HCT116 (cell line): ENCODE measurements at regions not wholly inside any gene's neighbourhood (a gene's known extent, or its start where the extent isn't known, plus 50 kb on each side); places are given as distances from the start of the nearest gene placed in this dataset.

Experiments used
- ATAC-seq: fragments of 200-7000 bp; cut with Tn5 transposase; 2 replicates; pipeline ENCODE4 v1.9.1; 2020; ENCODE audit warnings: mild to moderate bottlenecking, moderate library complexity
- BruUV-seq: library from RNA; stranded (reverse); fragments of 400-500 nt; replicated peaks from 2 replicates; lab custom pipeline; 2021; lab: Mats Ljungman, UMichigan
- CTCF ChIA-PET: fragments of 300-600 bp; sonication (Branson Sonifier 250); formaldehyde crosslinking; loops from one replicate; lab custom pipeline; 2021; ENCODE audit warnings: antibody characterized with exemption; lab: Charles Lee
- POLR2A ChIA-PET: fragments of 300-600, 350-600 bp; sonication (Branson Sonifier 250); formaldehyde crosslinking; loops from one replicate; lab custom pipeline; 2021; ENCODE audit warnings: antibody characterized with exemption; lab: Charles Lee
- RAD21 ChIA-PET, 2 experiments: fragments of 300-600 bp; sonication (Branson Sonifier 250); formaldehyde crosslinking; loops; one replicate each; lab custom pipeline; 2023; ENCODE audit warnings: low total read pairs in 2 of 2; ENCODE audit not compliant: uncharacterized antibody in 2 of 2, unreplicated experiment in 2 of 2, low non-redundant PET in 1 of 2; lab: Charles Lee
- DNase-seq: peaks from one replicate; pipeline ENCODE4 v3.0.0-alpha.2; 2010; ENCODE audit warnings: low read depth, low spot score
- H2AFZ ChIP-seq: fragments of 200-600 bp; shearing (Covaris generic), sonication (generic); 2 replicates; pipeline ENCODE4 v1.6.1; 2017; ENCODE audit warnings: low read depth, mixed run types, mixed read lengths, antibody characterized with exemption, low read length; ENCODE audit not compliant: poor library complexity, severe bottlenecking
- H3K27ac ChIP-seq: 2 replicates; pipeline ENCODE4 v1.5.1; 2012; ENCODE audit warnings: low read depth, low read length
- H3K27me3 ChIP-seq: fragments of 200-600 bp; sonication (generic); 2 replicates; pipeline ENCODE4 v1.6.1; 2016; ENCODE audit warnings: mixed run types, low read length, mixed read lengths; ENCODE audit not compliant: insufficient read depth
- H3K36me3 ChIP-seq, 2 experiments: fragments of 200-500 bp in 1 of 2; fragments of 200-600 bp in 1 of 2; sonication (Bioruptor generic) in 1 of 2; sonication (generic) in 1 of 2; 2 replicates each; pipeline versions ENCODE4 v1.5.1 to v1.6.1; 2014 to 2016; ENCODE audit warnings: low read length in 2 of 2, inconsistent platforms in 1 of 2, mixed read lengths in 1 of 2, mixed run types in 1 of 2; ENCODE audit not compliant: insufficient read depth in 2 of 2, control insufficient read depth in 1 of 2
- H3K4me1 ChIP-seq, 2 experiments: fragments of 200-600 bp in 1 of 2; sonication (generic) in 1 of 2; 2 replicates each; pipeline versions ENCODE4 v1.5.1 to v1.6.1; 2012 to 2017; ENCODE audit warnings: low read length in 2 of 2, inconsistent platforms in 1 of 2, mild to moderate bottlenecking in 1 of 2, mixed read lengths in 1 of 2, mixed run types in 1 of 2, moderate library complexity in 1 of 2; ENCODE audit not compliant: insufficient read depth in 2 of 2, control insufficient read depth in 1 of 2
- H3K4me2 ChIP-seq: fragments of 200-600 bp; sonication (generic); 2 replicates; pipeline ENCODE4 v1.6.1; 2017; ENCODE audit warnings: mixed run types, low read length, mixed read lengths
- H3K4me3 ChIP-seq, 2 experiments: fragments of 200-600 bp in 1 of 2; sonication (generic) in 1 of 2; replicated peaks in 1 of 2; 2 replicates each; pipeline ENCODE4 v1.5.1; 2011 to 2016; ENCODE audit warnings: low read length in 2 of 2, control low read depth in 1 of 2, low read depth in 1 of 2, mild to moderate bottlenecking in 1 of 2, mixed read lengths in 1 of 2, mixed run types in 1 of 2
- H3K79me2 ChIP-seq: fragments of 200-600 bp; sonication (generic); 2 replicates; pipeline ENCODE4 v1.6.1; 2017; ENCODE audit warnings: mild to moderate bottlenecking, mixed run types, low read length, moderate library complexity, mixed read lengths; ENCODE audit not compliant: insufficient read depth
- H3K9ac ChIP-seq: fragments of 200-600 bp; sonication (generic); 2 replicates; pipeline ENCODE4 v1.6.1; 2016; ENCODE audit warnings: low read length, mixed read lengths
- H3K9me2 ChIP-seq: fragments of 200-600 bp; sonication (generic), shearing (Covaris generic); 2 replicates; pipeline ENCODE4 v1.6.1; 2017; ENCODE audit warnings: mixed run types, mild to moderate bottlenecking, moderate library complexity; ENCODE audit not compliant: insufficient read depth
- H3K9me3 ChIP-seq, 2 experiments: fragments of 200-500 bp in 1 of 2; fragments of 200-600 bp in 1 of 2; sonication (Bioruptor generic) in 1 of 2; sonication (generic) in 1 of 2; 2 replicates each; pipeline ENCODE4 v1.6.1; 2014 to 2017; ENCODE audit warnings: low read length in 2 of 2, mixed read lengths in 2 of 2, inconsistent platforms in 1 of 2, low read depth in 1 of 2, mild to moderate bottlenecking in 1 of 2, mixed run types in 1 of 2, moderate library complexity in 1 of 2; ENCODE audit not compliant: control insufficient read depth in 1 of 2, insufficient read depth in 1 of 2
- H4K20me1 ChIP-seq: fragments of 200-600 bp; sonication (generic), shearing (Covaris generic); 2 replicates; pipeline ENCODE4 v1.6.1; 2017; ENCODE audit warnings: mixed run types, mild to moderate bottlenecking, moderate library complexity; ENCODE audit not compliant: insufficient read depth
- ATF3 ChIP-seq: IDR thresholded peaks from 2 replicates; pipeline ENCODE4 v1.6.1; 2012
- CEBPB ChIP-seq: IDR thresholded peaks from 2 replicates; pipeline ENCODE4 v1.6.1; 2012; ENCODE audit warnings: low read depth
- CTCF ChIP-seq, 3 experiments: fragments of 200-600 bp in 1 of 3; sonication (generic) in 1 of 3; IDR thresholded peaks in 2 of 3; conservative IDR thresholded peaks in 1 of 3; 2 replicates each; pipeline ENCODE4 v1.5.1; 2012 to 2017; ENCODE audit warnings: low read depth in 2 of 3, low read length in 2 of 3, antibody characterized with exemption in 1 of 3, borderline replicate concordance in 1 of 3, control low read depth in 1 of 3, mild to moderate bottlenecking in 1 of 3, mixed read lengths in 1 of 3, mixed run types in 1 of 3, moderate library complexity in 1 of 3; ENCODE audit not compliant: insufficient read depth in 1 of 3
- ELF1 ChIP-seq: IDR thresholded peaks from 2 replicates; pipeline ENCODE4 v1.6.1; 2012; ENCODE audit warnings: low read depth, borderline replicate concordance
- EZH2 ChIP-seq: fragments of 200-600 bp; sonication (generic); IDR thresholded peaks from 2 replicates; pipeline ENCODE4 v1.6.1; 2017; ENCODE audit warnings: antibody characterized with exemption, mixed run types
- JUND ChIP-seq: IDR thresholded peaks from 2 replicates; pipeline ENCODE4 v1.6.1; 2012
- POLR2A ChIP-seq: IDR thresholded peaks from 2 replicates; pipeline ENCODE4 v1.7.0; 2011; ENCODE audit warnings: borderline replicate concordance; ENCODE audit not compliant: insufficient read depth, insufficient read length; ENCODE audit errors: extremely low read depth
- RAD21 ChIP-seq: IDR thresholded peaks from 2 replicates; pipeline ENCODE4 v1.6.1; 2012; ENCODE audit warnings: low read depth, mild to moderate bottlenecking
- REST ChIP-seq: IDR thresholded peaks from 2 replicates; pipeline ENCODE4 v1.6.1; 2012; ENCODE audit warnings: low read depth
- SIN3A ChIP-seq: IDR thresholded peaks from 2 replicates; pipeline ENCODE4 v1.6.1; 2012; ENCODE audit warnings: low read depth
- SP1 ChIP-seq: IDR thresholded peaks from 2 replicates; pipeline ENCODE4 v1.6.1; 2012; ENCODE audit warnings: low read depth
- SRF ChIP-seq: IDR thresholded peaks from 2 replicates; pipeline ENCODE4 v1.6.1; 2012; ENCODE audit warnings: low read depth
- YY1 ChIP-seq: IDR thresholded peaks from 2 replicates; pipeline ENCODE4 v1.6.1; 2011; ENCODE audit warnings: low read length, low read depth, moderate library complexity, mild to moderate bottlenecking; ENCODE audit not compliant: insufficient replicate concordance; ENCODE audit errors: extremely low read depth
- ZFX ChIP-seq: fragments of 450-650 bp; IDR thresholded peaks from 2 replicates; pipeline ENCODE4 v1.6.1; 2017
- intact Hi-C: fragments of 100-400 bp; cut with micrococcal nuclease; formaldehyde crosslinking; loops from 2 replicates; pipeline ENCODE4 v1.10.0; 2022
- TF ChIP-seq, protein P1 (sequence below): IDR thresholded peaks from 2 replicates; pipeline ENCODE4 v1.6.1; 2012

DNA sequence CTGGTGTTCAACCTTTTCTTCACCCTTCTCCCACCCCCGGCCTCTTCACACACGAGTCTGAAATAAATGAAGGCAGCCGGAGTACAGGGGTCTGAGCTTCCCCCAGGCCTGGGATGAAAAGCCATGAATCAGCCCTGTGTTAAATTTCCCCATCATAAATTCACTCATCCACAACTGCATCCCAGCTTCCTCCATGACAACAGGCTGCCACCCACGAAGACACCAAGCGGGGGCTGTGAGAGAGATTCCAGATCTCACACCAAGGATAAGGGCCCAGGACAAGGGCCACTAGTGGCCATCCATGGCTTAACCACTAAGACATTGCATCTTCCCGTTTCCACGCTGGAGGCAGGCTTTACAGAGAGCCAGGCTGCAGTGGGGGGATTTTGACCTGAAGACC, 93.9 kb upstream of the NCOR2 start:
- Histone ChIP-seq H3K4me2 (no peak overlapping the region), H3K27me3 (no peaks in the 10 kb centered on the region), H3K4me3 (no peak overlapping the region), H3K9me3 (no peaks in the 10 kb centered on the region), H3K4me1 (no peaks in the 10 kb centered on the region), H3K36me3 (no peaks in the 10 kb centered on the region), H3K9me2 (no peaks in the 10 kb centered on the region), H3K9ac (no peak overlapping the region), H3K79me2 (no peaks in the 10 kb centered on the region), H3K27ac (no peak overlapping the region), H4K20me1 (no peaks in the 10 kb centered on the region), H2AFZ (no peak overlapping the region)
- TF ChIP-seq, protein P1, sequence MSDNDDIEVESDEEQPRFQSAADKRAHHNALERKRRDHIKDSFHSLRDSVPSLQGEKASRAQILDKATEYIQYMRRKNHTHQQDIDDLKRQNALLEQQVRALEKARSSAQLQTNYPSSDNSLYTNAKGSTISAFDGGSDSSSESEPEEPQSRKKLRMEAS = no peak
- no peak for TF ChIP-seq CEBPB
- peak in 2 of 3 experiments; percentile 23 to 32; a peak in 1 of 6 replicates for TF ChIP-seq CTCF (IDR thresholded peaks at IDR 0.05 in 2 of 3, conservative IDR thresholded peaks at IDR 0.05 in 1 of 3; ENCODE audit: borderline replicate concordance in 1 of 3, insufficient read depth in 1 of 3, low read depth in 2 of 3, low read length in 2 of 3)
- ATAC-seq (peak; percentile 60), DNase-seq (no peak)
- RAD21 ChIA-PET = no interaction called here
- BruUV-seq = no TSS peak
- CTCF ChIA-PET = no interaction called here
- intact Hi-C loops = no loop called here
- POLR2A ChIA-PET = no interaction called here

DNA sequence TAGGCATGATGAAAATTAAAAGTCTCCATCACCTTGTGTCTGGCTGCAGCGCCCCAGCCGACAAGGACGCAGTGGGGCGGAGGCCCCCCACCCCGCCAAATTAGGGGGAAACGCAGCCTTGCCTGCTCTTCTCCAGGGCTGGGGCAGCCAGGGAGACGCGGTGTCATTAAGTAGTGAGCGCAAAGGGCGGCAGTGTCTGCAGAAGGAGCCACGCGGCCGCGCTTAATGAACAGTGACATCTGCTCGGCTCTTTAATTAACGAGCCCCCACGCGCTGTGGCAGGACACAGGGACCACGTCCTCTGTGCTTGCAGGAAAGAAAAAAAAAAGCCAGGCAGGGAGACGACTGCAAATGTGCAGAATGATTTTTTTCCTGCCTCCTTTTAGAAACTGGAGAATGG, 93.4 kb upstream of the NCOR2 start:
- Histone ChIP-seq H3K36me3 (no peaks in the 10 kb centered on the region), H3K9me2 (no peaks in the 10 kb centered on the region), H3K79me2 (no peaks in the 10 kb centered on the region), H3K9ac (no peak overlapping the region), H3K4me1 (no peaks in the 10 kb centered on the region), H3K27me3 (no peaks in the 10 kb centered on the region), H3K4me2 (no peak overlapping the region), H2AFZ (no peak overlapping the region), H3K9me3 (no peaks in the 10 kb centered on the region), H3K27ac (no peak overlapping the region), H4K20me1 (no peaks in the 10 kb centered on the region), H3K4me3 (no peak overlapping the region)
- ATAC-seq = no peak
- BruUV-seq = no TSS peak
- no peak for DNase-seq
- RAD21 ChIA-PET = no interaction called here
- CTCF ChIA-PET = no interaction called here
- intact Hi-C loops = no loop called here
- POLR2A ChIA-PET = no interaction called here
- TF ChIP-seq SRF = no peak
- TF ChIP-seq, protein P1 = no peak
- no peak for TF ChIP-seq ZFX
- no peak for TF ChIP-seq SP1
- TF ChIP-seq ATF3 = no peak
- no peak for TF ChIP-seq ELF1
- no peak for TF ChIP-seq YY1
- TF ChIP-seq CEBPB = no peak
- TF ChIP-seq RAD21 = no peak
- no peak for TF ChIP-seq REST
- no peak for TF ChIP-seq SIN3A
- no peak for TF ChIP-seq POLR2A
- TF ChIP-seq EZH2 = no peak
- no peak for TF ChIP-seq JUND
